ENCODE measurements at regions not wholly inside any gene's neighbourhood (a gene's known extent, or its start where the extent isn't known, plus 50 kb on each side); places are given as distances from the start of the nearest gene placed in this dataset.

DNA sequence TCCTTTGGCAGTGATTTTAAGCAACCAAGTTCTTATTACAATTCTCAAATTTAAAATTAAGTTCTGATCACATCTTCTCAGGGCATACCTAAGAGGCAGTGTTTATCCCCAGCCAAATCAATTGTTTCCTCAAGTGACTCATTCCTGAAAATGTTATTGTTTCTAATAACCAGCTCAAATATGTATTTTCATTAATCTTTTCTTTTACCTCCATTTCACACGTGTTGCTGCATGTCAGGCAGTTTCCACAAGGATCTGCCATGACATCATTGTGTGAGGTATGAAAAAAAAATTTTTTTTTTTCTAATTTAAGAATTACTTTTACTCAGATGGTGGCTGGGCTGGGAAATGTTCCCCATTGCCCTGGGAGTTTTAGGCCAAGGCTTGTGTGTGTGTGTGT lies 113.0 kb upstream of the NTRK2 start:
- TF ChIP-seq, protein P1, sequence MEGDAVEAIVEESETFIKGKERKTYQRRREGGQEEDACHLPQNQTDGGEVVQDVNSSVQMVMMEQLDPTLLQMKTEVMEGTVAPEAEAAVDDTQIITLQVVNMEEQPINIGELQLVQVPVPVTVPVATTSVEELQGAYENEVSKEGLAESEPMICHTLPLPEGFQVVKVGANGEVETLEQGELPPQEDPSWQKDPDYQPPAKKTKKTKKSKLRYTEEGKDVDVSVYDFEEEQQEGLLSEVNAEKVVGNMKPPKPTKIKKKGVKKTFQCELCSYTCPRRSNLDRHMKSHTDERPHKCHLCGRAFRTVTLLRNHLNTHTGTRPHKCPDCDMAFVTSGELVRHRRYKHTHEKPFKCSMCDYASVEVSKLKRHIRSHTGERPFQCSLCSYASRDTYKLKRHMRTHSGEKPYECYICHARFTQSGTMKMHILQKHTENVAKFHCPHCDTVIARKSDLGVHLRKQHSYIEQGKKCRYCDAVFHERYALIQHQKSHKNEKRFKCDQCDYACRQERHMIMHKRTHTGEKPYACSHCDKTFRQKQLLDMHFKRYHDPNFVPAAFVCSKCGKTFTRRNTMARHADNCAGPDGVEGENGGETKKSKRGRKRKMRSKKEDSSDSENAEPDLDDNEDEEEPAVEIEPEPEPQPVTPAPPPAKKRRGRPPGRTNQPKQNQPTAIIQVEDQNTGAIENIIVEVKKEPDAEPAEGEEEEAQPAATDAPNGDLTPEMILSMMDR (IDR thresholded peaks at IDR 0.05; ENCODE audit: insufficient read depth, low read depth, low read length), result no peak
- TF ChIP-seq EZH2 (IDR thresholded peaks at IDR 0.05; ENCODE audit: insufficient read depth, low read length), result no peak
- Histone ChIP-seq H3K4me1 (ENCODE audit: insufficient read depth, low read length) (no peaks in the 10 kb centered on the region), H3K27me3 (ENCODE audit: insufficient read depth, low read length) (no peaks in the 10 kb centered on the region), H3K27ac (ENCODE audit: low read depth, low read length) (no peak overlapping the region), H3K9ac (ENCODE audit: low read length) (no peak overlapping the region), H2AFZ (ENCODE audit: low read depth, low read length) (no peak overlapping the region), H3K9me3 (ENCODE audit: insufficient read depth, low read depth, low read length) (no peaks in the 10 kb centered on the region), H3K36me3 (ENCODE audit: insufficient read depth, low read length) (no peaks in the 10 kb centered on the region), H3K4me3 (ENCODE audit: insufficient read depth, low read depth, low read length) (no peak overlapping the region), H3K79me2 (ENCODE audit: insufficient read depth, low read length) (no peaks in the 10 kb centered on the region), H4K20me1 (ENCODE audit: insufficient read depth, low read length) (no peaks in the 10 kb centered on the region), H3K4me2 (ENCODE audit: low read length) (no peak overlapping the region)
- Mint-ChIP-seq H3K27me3 (ENCODE audit: low read depth, unreplicated experiment) (no peaks in the 10 kb centered on the region), H3K4me1 (ENCODE audit: low read depth, unreplicated experiment) (peaks cover 16% of the 10 kb centered on the region), H3K27ac (ENCODE audit: unreplicated experiment) (no peak overlapping the region), H3K36me3 (ENCODE audit: low read depth, unreplicated experiment) (no peaks in the 10 kb centered on the region), H3K4me3 (ENCODE audit: unreplicated experiment) (no peak overlapping the region), H3K9me3 (ENCODE audit: unreplicated experiment) (no peaks in the 10 kb centered on the region)
- no peak for DNase-seq (ENCODE audit: low read depth)
- no peak for FAIRE-seq

DNA sequence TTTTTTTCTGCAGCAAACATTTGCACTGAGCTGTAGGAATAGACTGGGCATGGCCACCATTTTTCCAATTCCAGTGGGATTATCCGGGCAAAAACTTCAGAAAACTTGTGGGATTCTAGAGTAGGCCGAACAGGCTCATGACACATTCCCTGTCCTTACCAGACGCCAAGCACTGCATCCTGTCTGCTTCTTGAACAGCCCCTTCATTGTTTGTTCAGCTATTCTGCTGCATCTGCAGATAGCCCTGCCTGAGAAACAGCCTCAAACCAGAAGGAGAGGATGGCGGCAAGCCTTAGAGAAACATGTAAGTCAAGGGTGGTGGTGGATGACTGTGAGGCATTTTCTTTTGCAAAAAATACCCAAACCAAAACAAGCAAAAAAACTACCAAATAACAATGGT lies 111.8 kb upstream of the NTRK2 start:
- H3K4me1 ChIP-seq (ENCODE audit: insufficient read depth, low read length), result no peaks in the 10 kb centered on the region
- TF ChIP-seq, protein P1 (IDR thresholded peaks at IDR 0.05; ENCODE audit: insufficient read depth, low read depth, low read length), result no peak
- no peak for TF ChIP-seq EZH2 (IDR thresholded peaks at IDR 0.05; ENCODE audit: insufficient read depth, low read length)

DNA sequence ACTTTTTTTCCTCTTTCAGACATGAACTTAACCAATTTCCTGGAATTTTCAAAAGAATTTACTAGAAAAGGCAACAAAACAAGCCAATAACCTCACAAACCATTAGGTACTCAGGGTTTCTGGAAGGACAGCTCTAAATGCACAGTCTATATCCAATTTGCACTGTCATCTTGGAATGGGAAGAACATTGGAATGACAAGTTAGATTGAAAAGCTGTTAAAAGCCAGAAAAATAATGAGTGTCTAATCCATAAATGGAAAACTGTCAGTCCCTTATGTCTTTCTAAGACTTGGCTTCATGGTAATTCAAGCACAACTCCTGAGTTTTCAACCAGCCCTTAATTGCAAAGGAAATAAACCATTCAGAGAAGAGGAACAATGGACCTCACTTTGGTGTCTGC lies 105.8 kb upstream of the NTRK2 start:
- Mint-ChIP-seq H3K27ac (ENCODE audit: unreplicated experiment) (no peak overlapping the region), H3K4me3 (ENCODE audit: unreplicated experiment) (no peak overlapping the region), H3K9me3 (ENCODE audit: unreplicated experiment) (peaks cover 2% of the 10 kb centered on the region), H3K4me1 (ENCODE audit: low read depth, unreplicated experiment) (peaks cover 4% of the 10 kb centered on the region), H3K27me3 (ENCODE audit: low read depth, unreplicated experiment) (peaks cover under 1% of the 10 kb centered on the region), H3K36me3 (ENCODE audit: low read depth, unreplicated experiment) (no peaks in the 10 kb centered on the region)
- Histone ChIP-seq H2AFZ (ENCODE audit: low read depth, low read length) (no peak overlapping the region), H3K36me3 (ENCODE audit: insufficient read depth, low read length) (no peaks in the 10 kb centered on the region), H3K9ac (ENCODE audit: low read length) (no peak overlapping the region), H3K27ac (ENCODE audit: low read depth, low read length) (no peak overlapping the region), H4K20me1 (ENCODE audit: insufficient read depth, low read length) (no peaks in the 10 kb centered on the region), H3K4me1 (ENCODE audit: insufficient read depth, low read length) (no peaks in the 10 kb centered on the region), H3K79me2 (ENCODE audit: insufficient read depth, low read length) (no peaks in the 10 kb centered on the region), H3K9me3 (ENCODE audit: insufficient read depth, low read depth, low read length) (no peaks in the 10 kb centered on the region), H3K27me3 (ENCODE audit: insufficient read depth, low read length) (no peaks in the 10 kb centered on the region), H3K4me3 (ENCODE audit: insufficient read depth, low read depth, low read length) (no peak overlapping the region), H3K4me2 (ENCODE audit: low read length) (no peak overlapping the region)
- TF ChIP-seq, protein P1 (IDR thresholded peaks at IDR 0.05; ENCODE audit: insufficient read depth, low read depth, low read length), result no peak
- TF ChIP-seq EZH2 (IDR thresholded peaks at IDR 0.05; ENCODE audit: insufficient read depth, low read length), result no peak
- DNase-seq (ENCODE audit: low read depth), result no peak
- FAIRE-seq, result no peak

More for the DNA sequence above, 111.8 kb upstream of the NTRK2 start:
- H3K9me3 Mint-ChIP-seq (ENCODE audit: unreplicated experiment), result no peaks in the 10 kb centered on the region
- Histone ChIP-seq H3K4me3 (ENCODE audit: insufficient read depth, low read depth, low read length) (no peak overlapping the region), H3K4me2 (ENCODE audit: low read length) (no peak overlapping the region), H3K9ac (ENCODE audit: low read length) (no peak overlapping the region), H3K79me2 (ENCODE audit: insufficient read depth, low read length) (no peaks in the 10 kb centered on the region), H3K27me3 (ENCODE audit: insufficient read depth, low read length) (no peaks in the 10 kb centered on the region), H3K9me3 (ENCODE audit: insufficient read depth, low read depth, low read length) (no peaks in the 10 kb centered on the region), H4K20me1 (ENCODE audit: insufficient read depth, low read length) (no peaks in the 10 kb centered on the region), H3K36me3 (ENCODE audit: insufficient read depth, low read length) (no peaks in the 10 kb centered on the region), H2AFZ (ENCODE audit: low read depth, low read length) (no peak overlapping the region), H3K27ac (ENCODE audit: low read depth, low read length) (no peak overlapping the region)
- H3K4me3 Mint-ChIP-seq (ENCODE audit: unreplicated experiment), result no peak overlapping the region
- no peak for DNase-seq (ENCODE audit: low read depth)
- H3K27me3 Mint-ChIP-seq (ENCODE audit: low read depth, unreplicated experiment), result no peaks in the 10 kb centered on the region
- no peak for FAIRE-seq
- peaks cover 16% of the 10 kb centered on the region for H3K4me1 Mint-ChIP-seq (ENCODE audit: low read depth, unreplicated experiment)
- no peak overlapping the region for H3K27ac Mint-ChIP-seq (ENCODE audit: unreplicated experiment)
- H3K36me3 Mint-ChIP-seq (ENCODE audit: low read depth, unreplicated experiment), result no peaks in the 10 kb centered on the region
